IMR-90 (cell line): ENCODE measurements at regions not wholly inside any gene's neighbourhood (a gene's known extent, or its start where the extent isn't known, plus 50 kb on each side); places are given as distances from the start of the nearest gene placed in this dataset.
A peak's percentile ranks its signal among the peaks of the same experiment; 100 is the strongest.

ENCODE experiments used
- ATAC-seq: fragments of 200-7000 bp; cut with Tn5 transposase; 2 replicates; pipeline ENCODE4 v1.9.1; 2020; ENCODE audit warnings: low read depth, mild to moderate bottlenecking, moderate library complexity
- BruUV-seq: library from RNA; stranded (reverse); fragments of 400-500 nt; replicated peaks from 2 replicates; lab custom pipeline; 2021; lab: Mats Ljungman, UMichigan
- CTCF ChIA-PET: fragments of 300-600 bp; formaldehyde crosslinking; extraction: SDS; loops from one replicate; lab custom pipeline; 2021; ENCODE audit warnings: antibody characterized with exemption; lab: Yijun Ruan, JAX
- POLR2A ChIA-PET: fragments of 300-600 bp; sonication (Branson Sonifier 250); formaldehyde crosslinking; loops from one replicate; lab custom pipeline; 2022; ENCODE audit warnings: antibody characterized with exemption; ENCODE audit not compliant: unreplicated experiment; lab: Charles Lee
- DNase-seq: peaks from one replicate; pipeline ENCODE4 v3.0.0; 2013
- H2AFZ ChIP-seq: replicated peaks from 2 replicates; pipeline ENCODE3; 2013; ENCODE audit warnings: low read length, mild to moderate bottlenecking; ENCODE audit not compliant: poor library complexity
- H2AK5ac ChIP-seq: 2 replicates; pipeline ENCODE4 v1.6.1; 2013; ENCODE audit warnings: low read depth, low read length, inconsistent platforms
- H2AK9ac ChIP-seq: replicated peaks from 2 replicates; pipeline ENCODE3; 2013; ENCODE audit warnings: mild to moderate bottlenecking, low read depth, low read length, moderate library complexity; ENCODE audit not compliant: poor library complexity
- H2BK120ac ChIP-seq: 2 replicates; pipeline ENCODE4 v1.6.1; 2013; ENCODE audit warnings: low read depth, low read length, inconsistent platforms
- H2BK15ac ChIP-seq: 3 replicates; pipeline ENCODE4 v1.6.1; 2013; ENCODE audit warnings: low read depth, low read length, inconsistent platforms
- H2BK20ac ChIP-seq: 2 replicates; pipeline ENCODE4 v1.6.1; 2013; ENCODE audit warnings: low read depth, mild to moderate bottlenecking, inconsistent platforms, low read length, moderate library complexity
- H2BK5ac ChIP-seq: 2 replicates; pipeline ENCODE4 v1.6.1; 2013; ENCODE audit warnings: mild to moderate bottlenecking, low read depth, low read length, inconsistent platforms; ENCODE audit not compliant: poor library complexity, severe bottlenecking
- H3K14ac ChIP-seq: replicated peaks from 2 replicates; pipeline ENCODE4 v1.6.1; 2013; ENCODE audit warnings: low read depth, low read length, inconsistent platforms
- H3K18ac ChIP-seq: 2 replicates; pipeline ENCODE4 v1.6.1; 2013; ENCODE audit warnings: low read depth, low read length, control low read depth
- H3K23ac ChIP-seq: 2 replicates; pipeline ENCODE4 v1.6.1; 2013; ENCODE audit warnings: low read depth, low read length, inconsistent platforms
- H3K27ac ChIP-seq: 2 replicates; pipeline ENCODE4 v1.5.1; 2013; ENCODE audit warnings: mild to moderate bottlenecking, control low read depth, low read length; ENCODE audit not compliant: insufficient read depth
- H3K27me3 ChIP-seq: 2 replicates; pipeline ENCODE4 v1.6.1; 2013; ENCODE audit warnings: low read length; ENCODE audit not compliant: control insufficient read depth, insufficient read depth
- H3K36me3 ChIP-seq: 2 replicates; pipeline ENCODE4 v1.6.1; 2013; ENCODE audit warnings: low read length, mixed read lengths; ENCODE audit not compliant: control insufficient read depth, insufficient read depth
- H3K4ac ChIP-seq: 2 replicates; pipeline ENCODE4 v1.6.1; 2013; ENCODE audit warnings: low read depth, low read length, inconsistent platforms
- H3K4me1 ChIP-seq: 2 replicates; pipeline ENCODE4 v1.6.1; 2013; ENCODE audit warnings: low read length, mixed read lengths; ENCODE audit not compliant: control insufficient read depth, insufficient read depth
- H3K4me2 ChIP-seq: 2 replicates; pipeline ENCODE4 v1.6.1; 2013; ENCODE audit warnings: low read depth, mild to moderate bottlenecking, control low read depth, low read length, moderate library complexity
- H3K4me3 ChIP-seq: 2 replicates; pipeline ENCODE4 v1.5.1; 2013; ENCODE audit warnings: low read depth, mild to moderate bottlenecking, control low read depth, low read length, moderate library complexity; ENCODE audit not compliant: insufficient read depth
- H3K56ac ChIP-seq: 2 replicates; pipeline ENCODE4 v1.6.1; 2013; ENCODE audit warnings: low read length, inconsistent platforms; ENCODE audit not compliant: insufficient read depth; ENCODE audit errors: extremely low read depth
- H3K79me1 ChIP-seq, 2 experiments: 2 replicates each; pipeline ENCODE4 v1.6.1; 2013; ENCODE audit warnings: low read length in 2 of 2, inconsistent platforms in 1 of 2, low read depth in 1 of 2
- H3K9ac ChIP-seq: 2 replicates; pipeline ENCODE4 v1.6.1; 2013; ENCODE audit warnings: low read depth, low read length, control low read depth
- H3K9me1 ChIP-seq: 2 replicates; pipeline ENCODE4 v1.6.1; 2013; ENCODE audit warnings: low read length, inconsistent platforms; ENCODE audit not compliant: insufficient read depth
- H3K9me3 ChIP-seq: 2 replicates; pipeline ENCODE4 v1.6.1; 2013; ENCODE audit warnings: low read length; ENCODE audit not compliant: control insufficient read depth, insufficient read depth
- H4K20me1 ChIP-seq: 2 replicates; pipeline ENCODE4 v1.6.1; 2013; ENCODE audit warnings: low read length, inconsistent platforms; ENCODE audit not compliant: insufficient read depth
- H4K5ac ChIP-seq: 2 replicates; pipeline ENCODE4 v1.6.1; 2013; ENCODE audit warnings: mild to moderate bottlenecking, low read depth, low read length, control low read depth
- H4K8ac ChIP-seq, 2 experiments: 2 replicates each; pipeline ENCODE4 v1.6.1; 2013; ENCODE audit warnings: low read depth in 2 of 2, low read length in 2 of 2, control low read depth in 1 of 2, inconsistent platforms in 1 of 2
- H4K91ac ChIP-seq: 2 replicates; pipeline ENCODE4 v1.6.1; 2013; ENCODE audit warnings: low read depth, low read length, inconsistent platforms; ENCODE audit not compliant: insufficient read depth
- WGBS, 2 experiments: methylation state at CpG; one replicate each; pipeline versions ENCODE4 v1.1.5 to v1.1.7; 2013; ENCODE audit warnings: missing lambda C conversion rate in 2 of 2; ENCODE audit not compliant: insufficient read length in 1 of 2; ENCODE audit errors: extremely low coverage in 2 of 2; 5-methylcytosine and 5-hydroxymethylcytosine counted together
- dilution Hi-C: fragments of 300-500 bp; cut with HindIII; formaldehyde crosslinking; loops from one replicate; pipeline ENCODE4 v1.14.3; 2018; ENCODE audit warnings: low sequenced_read_pairs; ENCODE audit not compliant: unreplicated experiment
- in situ Hi-C: fragments of 300-500 bp; cut with MboI; formaldehyde crosslinking; loops from 3 replicates; pipeline ENCODE4 v1.14.3; 2019; ENCODE audit warnings: low sequenced_read_pairs, inconsistent platforms, mixed read lengths
- intact Hi-C: fragments of 100-400 bp; cut with micrococcal nuclease; formaldehyde crosslinking; loops from 2 replicates; pipeline ENCODE4 v1.10.0; 2022
- TF ChIP-seq, protein P1 (sequence below): fragments of 150-350 bp; IDR thresholded peaks from 2 replicates; pipeline ENCODE4 v1.6.1; 2016; ENCODE audit warnings: low read depth, mild to moderate bottlenecking, low read length, moderate library complexity, borderline replicate concordance

- no peak overlapping the region for H2AFZ ChIP-seq
- H2BK120ac ChIP-seq, result no peak overlapping the region
- H2BK20ac ChIP-seq, result no peak overlapping the region
- no peak overlapping the region for H4K91ac ChIP-seq
- no peaks in the 10 kb centered on the region for H3K79me1 ChIP-seq
- H3K9ac ChIP-seq, result no peak overlapping the region
- no peaks in the 10 kb centered on the region for H4K20me1 ChIP-seq
- H3K56ac ChIP-seq, result no peak overlapping the region
- no peaks in the 10 kb centered on the region for H3K27me3 ChIP-seq
- no peak overlapping the region for H2AK9ac ChIP-seq
- H3K4ac ChIP-seq, result no peak overlapping the region
- in situ Hi-C loops (no loop called here), dilution Hi-C loops (no loop called here), intact Hi-C loops (no loop called here)
- no peak overlapping the region for H2BK15ac ChIP-seq
- H2AK5ac ChIP-seq, result no peak overlapping the region
- H3K9me3 ChIP-seq, result no peaks in the 10 kb centered on the region
- no peaks in the 10 kb centered on the region for H3K36me3 ChIP-seq
- H4K5ac ChIP-seq, result no peak overlapping the region
- H3K9me1 ChIP-seq, result no peaks in the 10 kb centered on the region
- TF ChIP-seq, protein P1, sequence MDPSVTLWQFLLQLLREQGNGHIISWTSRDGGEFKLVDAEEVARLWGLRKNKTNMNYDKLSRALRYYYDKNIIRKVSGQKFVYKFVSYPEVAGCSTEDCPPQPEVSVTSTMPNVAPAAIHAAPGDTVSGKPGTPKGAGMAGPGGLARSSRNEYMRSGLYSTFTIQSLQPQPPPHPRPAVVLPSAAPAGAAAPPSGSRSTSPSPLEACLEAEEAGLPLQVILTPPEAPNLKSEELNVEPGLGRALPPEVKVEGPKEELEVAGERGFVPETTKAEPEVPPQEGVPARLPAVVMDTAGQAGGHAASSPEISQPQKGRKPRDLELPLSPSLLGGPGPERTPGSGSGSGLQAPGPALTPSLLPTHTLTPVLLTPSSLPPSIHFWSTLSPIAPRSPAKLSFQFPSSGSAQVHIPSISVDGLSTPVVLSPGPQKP, result no peak
- H2BK5ac ChIP-seq, result no peak overlapping the region
- WGBS, 2 experiments, result no CpG with 5 or more reads among the region's 4 CpGs
- ChIA-PET CTCF (no interaction called here), POLR2A (no interaction called here)
- no peak overlapping the region for H4K8ac ChIP-seq
- H3K4me2 ChIP-seq, result no peak overlapping the region
- no peak overlapping the region for H3K18ac ChIP-seq
- no peak overlapping the region for H3K27ac ChIP-seq
- no peak overlapping the region for H3K4me3 ChIP-seq
- ATAC-seq (no peak), DNase-seq (peak; percentile 33)
- H3K23ac ChIP-seq, result no peak overlapping the region
- no peaks in the 10 kb centered on the region for H3K4me1 ChIP-seq
- BruUV-seq, result no TSS peak
- H3K14ac ChIP-seq, result no peak overlapping the region
Measured at GRCh38 chr1:188689542-188689941, 1788.1 kb downstream of the BRINP3 start.
